A549 (cell line): ENCODE measurements at regions not wholly inside any gene's neighbourhood (a gene's known extent, or its start where the extent isn't known, plus 50 kb on each side); places are given as distances from the start of the nearest gene placed in this dataset.

Source experiments
- CHD2 ChIP-seq: fragments of 150-350 bp; IDR thresholded peaks from 2 replicates; pipeline ENCODE4 v1.6.1; 2014; ENCODE audit warnings: low read length; ENCODE audit not compliant: partially characterized antibody
- ELK1 ChIP-seq: fragments of 150-350 bp; IDR thresholded peaks from 2 replicates; pipeline ENCODE4 v1.6.1; 2014; ENCODE audit warnings: low read depth, mild to moderate bottlenecking, low read length
- EP300 ChIP-seq, 2 experiments: fragments of >200 bp; sonication (Bioruptor Twin); formaldehyde crosslinking; IDR thresholded peaks; 2 replicates in 1 of 2; 3 replicates in 1 of 2; pipeline ENCODE4 v1.6.1; 2016 to 2017
- MAX ChIP-seq: IDR thresholded peaks from 2 replicates; pipeline ENCODE4 v1.6.1; 2012
- POLR2A ChIP-seq: IDR thresholded peaks from 2 replicates; pipeline ENCODE4 v1.6.1; 2012; ENCODE audit warnings: mild to moderate bottlenecking, low read length
- RAD21 ChIP-seq, 2 experiments: fragments of >200 bp in 1 of 2; sonication (Bioruptor Twin) in 1 of 2; formaldehyde crosslinking in 1 of 2; IDR thresholded peaks in 1 of 2; conservative IDR thresholded peaks in 1 of 2; 2 replicates in 1 of 2; 3 replicates in 1 of 2; pipeline ENCODE4 v1.6.1; 2012 to 2018; ENCODE audit warnings: inconsistent platforms in 1 of 2
- REST ChIP-seq: fragments of 200-600 bp; sonication (generic); IDR thresholded peaks from 2 replicates; pipeline ENCODE4 v1.6.1; 2016; ENCODE audit warnings: antibody characterized with exemption, mild to moderate bottlenecking, moderate library complexity
- ZC3H11A ChIP-seq: fragments of 450-650 bp; IDR thresholded peaks from 2 replicates; pipeline ENCODE4 v1.6.1; 2014; ENCODE audit warnings: antibody characterized with exemption, mild to moderate bottlenecking
- ZFP36 ChIP-seq: fragments of 450-650 bp; IDR thresholded peaks from 2 replicates; pipeline ENCODE4 v1.6.1; 2014; ENCODE audit warnings: borderline replicate concordance; ENCODE audit not compliant: partially characterized antibody
- TF ChIP-seq, protein P1 (sequence below): fragments of >200 bp; sonication (Bioruptor Twin); formaldehyde crosslinking; IDR thresholded peaks from 3 replicates; pipeline ENCODE4 v1.5.1; 2016
- TF ChIP-seq, protein P2 (sequence below): fragments of 450-650 bp; IDR thresholded peaks from 2 replicates; pipeline ENCODE4 v1.6.1; 2014; ENCODE audit warnings: antibody characterized with exemption
- TF ChIP-seq, protein P3 (sequence below): fragments of >200 bp; sonication (Bioruptor Twin); formaldehyde crosslinking; IDR thresholded peaks from 3 replicates; pipeline ENCODE4 v1.6.1; 2016

DNA sequence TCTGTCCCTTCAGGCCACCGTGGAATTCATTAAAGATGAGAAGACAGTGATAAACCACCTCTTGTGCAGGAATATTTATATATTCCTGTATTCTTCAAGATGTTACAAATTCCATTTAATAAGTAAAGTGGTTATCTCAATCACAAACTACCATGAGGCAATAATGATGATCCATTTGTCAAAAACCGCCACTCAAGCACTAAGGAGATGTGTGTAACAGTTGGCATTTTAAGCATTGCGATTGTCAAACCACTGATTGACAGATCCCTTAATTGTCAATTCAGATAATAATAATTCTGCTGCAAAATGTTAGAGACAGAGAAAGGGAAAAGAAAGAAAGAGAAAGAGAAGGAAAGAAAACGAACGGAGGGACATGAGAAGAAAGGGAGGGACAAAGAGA, 476.1 kb upstream of the RBFOX1 start:
- TF ChIP-seq ZC3H11A (no peak), POLR2A (no peak), MAX (no peak), REST (no peak), CHD2 (no peak), RAD21 (conservative IDR thresholded peaks at IDR 0.05 in 1 of 2, IDR thresholded peaks at IDR 0.05 in 1 of 2) (no peak), ZFP36 (no peak), EP300 (IDR thresholded peaks at IDR 0.05) (no peak), ELK1 (no peak)
- TF ChIP-seq, protein P1, sequence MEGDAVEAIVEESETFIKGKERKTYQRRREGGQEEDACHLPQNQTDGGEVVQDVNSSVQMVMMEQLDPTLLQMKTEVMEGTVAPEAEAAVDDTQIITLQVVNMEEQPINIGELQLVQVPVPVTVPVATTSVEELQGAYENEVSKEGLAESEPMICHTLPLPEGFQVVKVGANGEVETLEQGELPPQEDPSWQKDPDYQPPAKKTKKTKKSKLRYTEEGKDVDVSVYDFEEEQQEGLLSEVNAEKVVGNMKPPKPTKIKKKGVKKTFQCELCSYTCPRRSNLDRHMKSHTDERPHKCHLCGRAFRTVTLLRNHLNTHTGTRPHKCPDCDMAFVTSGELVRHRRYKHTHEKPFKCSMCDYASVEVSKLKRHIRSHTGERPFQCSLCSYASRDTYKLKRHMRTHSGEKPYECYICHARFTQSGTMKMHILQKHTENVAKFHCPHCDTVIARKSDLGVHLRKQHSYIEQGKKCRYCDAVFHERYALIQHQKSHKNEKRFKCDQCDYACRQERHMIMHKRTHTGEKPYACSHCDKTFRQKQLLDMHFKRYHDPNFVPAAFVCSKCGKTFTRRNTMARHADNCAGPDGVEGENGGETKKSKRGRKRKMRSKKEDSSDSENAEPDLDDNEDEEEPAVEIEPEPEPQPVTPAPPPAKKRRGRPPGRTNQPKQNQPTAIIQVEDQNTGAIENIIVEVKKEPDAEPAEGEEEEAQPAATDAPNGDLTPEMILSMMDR, result no peak
- TF ChIP-seq, protein P2, sequence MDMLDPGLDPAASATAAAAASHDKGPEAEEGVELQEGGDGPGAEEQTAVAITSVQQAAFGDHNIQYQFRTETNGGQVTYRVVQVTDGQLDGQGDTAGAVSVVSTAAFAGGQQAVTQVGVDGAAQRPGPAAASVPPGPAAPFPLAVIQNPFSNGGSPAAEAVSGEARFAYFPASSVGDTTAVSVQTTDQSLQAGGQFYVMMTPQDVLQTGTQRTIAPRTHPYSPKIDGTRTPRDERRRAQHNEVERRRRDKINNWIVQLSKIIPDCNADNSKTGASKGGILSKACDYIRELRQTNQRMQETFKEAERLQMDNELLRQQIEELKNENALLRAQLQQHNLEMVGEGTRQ, result no peak
- TF ChIP-seq, protein P3, sequence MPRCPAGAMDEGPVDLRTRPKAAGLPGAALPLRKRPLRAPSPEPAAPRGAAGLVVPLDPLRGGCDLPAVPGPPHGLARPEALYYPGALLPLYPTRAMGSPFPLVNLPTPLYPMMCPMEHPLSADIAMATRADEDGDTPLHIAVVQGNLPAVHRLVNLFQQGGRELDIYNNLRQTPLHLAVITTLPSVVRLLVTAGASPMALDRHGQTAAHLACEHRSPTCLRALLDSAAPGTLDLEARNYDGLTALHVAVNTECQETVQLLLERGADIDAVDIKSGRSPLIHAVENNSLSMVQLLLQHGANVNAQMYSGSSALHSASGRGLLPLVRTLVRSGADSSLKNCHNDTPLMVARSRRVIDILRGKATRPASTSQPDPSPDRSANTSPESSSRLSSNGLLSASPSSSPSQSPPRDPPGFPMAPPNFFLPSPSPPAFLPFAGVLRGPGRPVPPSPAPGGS, result no peak
